Immature natural killer cell (primary cell): ENCODE measurements at regions not wholly inside any gene's neighbourhood (a gene's known extent, or its start where the extent isn't known, plus 50 kb on each side); places are given as distances from the start of the nearest gene placed in this dataset.

Source experiments
- DNase-seq, 3 donors: peaks; one replicate each; pipeline ENCODE4 v3.0.0; 2022; ENCODE audit warnings: mixed read lengths in 1 of 3
- H3K27ac Mint-ChIP-seq, 6 donors: one replicate each; pipeline ENCODE4 v1.8.0; 2020; ENCODE audit warnings: mixed read lengths in 6 of 6, mild to moderate bottlenecking in 5 of 6, inconsistent platforms in 4 of 6, moderate library complexity in 3 of 6
- H3K27me3 Mint-ChIP-seq, 3 donors: one replicate each; pipeline ENCODE4 v1.8.0; 2020 to 2021; ENCODE audit warnings: low read depth in 3 of 3, mild to moderate bottlenecking in 3 of 3, mixed read lengths in 3 of 3, moderate library complexity in 3 of 3, inconsistent platforms in 1 of 3
- H3K36me3 Mint-ChIP-seq, 3 donors: one replicate each; pipeline ENCODE4 v1.8.0; 2020; ENCODE audit warnings: mixed read lengths in 3 of 3, inconsistent platforms in 2 of 3, mild to moderate bottlenecking in 2 of 3
- H3K4me1 Mint-ChIP-seq, 2 donors: one replicate each; pipeline ENCODE4 v1.8.0; 2020; ENCODE audit warnings: inconsistent platforms in 2 of 2, mild to moderate bottlenecking in 2 of 2, mixed read lengths in 2 of 2, moderate library complexity in 1 of 2
- H3K4me3 Mint-ChIP-seq, 5 donors: one replicate each; pipeline ENCODE4 v1.8.0; 2020; ENCODE audit warnings: mild to moderate bottlenecking in 5 of 5, mixed read lengths in 5 of 5, inconsistent platforms in 3 of 5, moderate library complexity in 3 of 5
- H3K9me3 Mint-ChIP-seq, 6 donors: one replicate each; pipeline ENCODE4 v1.8.0; 2020; ENCODE audit warnings: mild to moderate bottlenecking in 6 of 6, mixed read lengths in 6 of 6, inconsistent platforms in 4 of 6, moderate library complexity in 3 of 6

- H3K27me3 Mint-ChIP-seq, result peaks cover 0 to 2% (median 0%) of the 10 kb centered on the region in 3 donors
- peaks cover 2 to 55% (median 24%) of the 10 kb centered on the region in 6 donors for H3K9me3 Mint-ChIP-seq
- no peak for DNase-seq
- H3K4me3 Mint-ChIP-seq, result no peak overlapping the region
- no peak overlapping the region for H3K27ac Mint-ChIP-seq
- H3K36me3 Mint-ChIP-seq, result peaks cover 0 to 3% (median 0%) of the 10 kb centered on the region in 3 donors
- no peaks in the 10 kb centered on the region for H3K4me1 Mint-ChIP-seq
Observed at GRCh38 chr9:11833056-11833455, 860.1 kb upstream of the TYRP1 start.

- Mint-ChIP-seq H3K27me3 (no peaks in the 10 kb centered on the region), H3K9me3 (peaks cover 2 to 45% (median 17%) of the 10 kb centered on the region in 6 donors), H3K36me3 (no peaks in the 10 kb centered on the region), H3K4me1 (no peaks in the 10 kb centered on the region), H3K27ac (no peak overlapping the region), H3K4me3 (no peak overlapping the region)
- DNase-seq, result no peak
Observed at GRCh38 chr9:11868795-11869194, 824.4 kb upstream of the TYRP1 start.

- Mint-ChIP-seq H3K4me1 (no peaks in the 10 kb centered on the region), H3K4me3 (no peak overlapping the region), H3K27me3 (no peaks in the 10 kb centered on the region), H3K36me3 (no peaks in the 10 kb centered on the region), H3K9me3 (peaks cover 2 to 38% (median 17%) of the 10 kb centered on the region in 6 donors), H3K27ac (no peak overlapping the region)
- DNase-seq, result no peak
Observed at GRCh38 chr9:11871852-11872251, 821.3 kb upstream of the TYRP1 start.

GRCh38 chr9:11872471-11872870, 820.7 kb upstream of the TYRP1 start:
- H3K4me1 Mint-ChIP-seq, result no peaks in the 10 kb centered on the region
- H3K4me3 Mint-ChIP-seq, result no peak overlapping the region

GRCh38 chr9:11874414-11874813, 818.8 kb upstream of the TYRP1 start:
- Mint-ChIP-seq H3K9me3 (peaks cover 0 to 29% (median 13%) of the 10 kb centered on the region in 6 donors), H3K4me3 (no peak overlapping the region), H3K27ac (no peak overlapping the region), H3K27me3 (no peaks in the 10 kb centered on the region), H3K36me3 (no peaks in the 10 kb centered on the region), H3K4me1 (no peaks in the 10 kb centered on the region)
- DNase-seq, result no peak

More at GRCh38 chr9:11872471-11872870, 820.7 kb upstream of the TYRP1 start:
- no peaks in the 10 kb centered on the region for H3K27me3 Mint-ChIP-seq
- H3K9me3 Mint-ChIP-seq, result peaks cover 0 to 36% (median 15%) of the 10 kb centered on the region in 6 donors
- H3K27ac Mint-ChIP-seq, result no peak overlapping the region
- H3K36me3 Mint-ChIP-seq, result no peaks in the 10 kb centered on the region
- no peak for DNase-seq

- H3K36me3 Mint-ChIP-seq, result peaks cover 0 to 4% (median 0%) of the 10 kb centered on the region in 3 donors
- no peak overlapping the region for H3K27ac Mint-ChIP-seq
- H3K4me1 Mint-ChIP-seq, result no peaks in the 10 kb centered on the region
- no peak for DNase-seq
- H3K4me3 Mint-ChIP-seq, result no peak overlapping the region
- peaks cover 27 to 79% (median 58%) of the 10 kb centered on the region in 6 donors for H3K9me3 Mint-ChIP-seq
- no peaks in the 10 kb centered on the region for H3K27me3 Mint-ChIP-seq
Observed at GRCh38 chr9:11892401-11892800, 800.8 kb upstream of the TYRP1 start.

- peaks cover 28 to 74% (median 55%) of the 10 kb centered on the region in 6 donors for H3K9me3 Mint-ChIP-seq
- H3K36me3 Mint-ChIP-seq, result peaks cover 0 to 4% (median 0%) of the 10 kb centered on the region in 3 donors
- no peak overlapping the region for H3K4me3 Mint-ChIP-seq
- DNase-seq, result no peak
- H3K27me3 Mint-ChIP-seq, result no peaks in the 10 kb centered on the region
- no peaks in the 10 kb centered on the region for H3K4me1 Mint-ChIP-seq
- H3K27ac Mint-ChIP-seq, result no peak overlapping the region
Observed at GRCh38 chr9:11893331-11893730, 799.9 kb upstream of the TYRP1 start.

- DNase-seq, result no peak
- Mint-ChIP-seq H3K27me3 (no peaks in the 10 kb centered on the region), H3K4me3 (no peak overlapping the region), H3K36me3 (peaks cover 0 to 4% (median 0%) of the 10 kb centered on the region in 3 donors), H3K9me3 (peaks cover 23 to 74% (median 50%) of the 10 kb centered on the region in 6 donors), H3K4me1 (no peaks in the 10 kb centered on the region), H3K27ac (no peak overlapping the region)
Observed at GRCh38 chr9:11894136-11894535, 799.0 kb upstream of the TYRP1 start.

- Mint-ChIP-seq H3K9me3 (peaks cover 5 to 34% (median 23%) of the 10 kb centered on the region in 6 donors), H3K4me3 (no peak overlapping the region), H3K36me3 (no peaks in the 10 kb centered on the region), H3K4me1 (no peaks in the 10 kb centered on the region), H3K27me3 (peaks cover 0 to 1% (median 0%) of the 10 kb centered on the region in 3 donors), H3K27ac (no peak overlapping the region)
- DNase-seq, result no peak
Observed at GRCh38 chr9:11902610-11903009, 790.6 kb upstream of the TYRP1 start.

GRCh38 chr9:11915699-11916098, 777.5 kb upstream of the TYRP1 start:
- Mint-ChIP-seq H3K36me3 (no peaks in the 10 kb centered on the region), H3K4me3 (no peak overlapping the region), H3K27me3 (peaks cover 2 to 3% (median 3%) of the 10 kb centered on the region in 3 donors), H3K27ac (no peak overlapping the region), H3K4me1 (no peaks in the 10 kb centered on the region), H3K9me3 (peaks cover 2 to 59% (median 37%) of the 10 kb centered on the region in 6 donors)
- no peak for DNase-seq

GRCh38 chr9:11928871-11929321, 764.3 kb upstream of the TYRP1 start:
- Mint-ChIP-seq H3K9me3 (peaks cover 13 to 37% (median 20%) of the 10 kb centered on the region in 6 donors), H3K4me1 (no peaks in the 10 kb centered on the region), H3K36me3 (no peaks in the 10 kb centered on the region), H3K4me3 (no peak overlapping the region), H3K27ac (no peak overlapping the region), H3K27me3 (peaks cover 0 to 4% (median 0%) of the 10 kb centered on the region in 3 donors)
- DNase-seq, result no peak

- H3K4me1 Mint-ChIP-seq, result no peaks in the 10 kb centered on the region
- no peak for DNase-seq
- H3K27ac Mint-ChIP-seq, result no peak overlapping the region
- no peaks in the 10 kb centered on the region for H3K36me3 Mint-ChIP-seq
- H3K9me3 Mint-ChIP-seq, result peaks cover 13 to 35% (median 21%) of the 10 kb centered on the region in 6 donors
- H3K27me3 Mint-ChIP-seq, result peaks cover 0 to 3% (median 0%) of the 10 kb centered on the region in 3 donors
- no peak overlapping the region for H3K4me3 Mint-ChIP-seq
Observed at GRCh38 chr9:11931109-11931508, 762.1 kb upstream of the TYRP1 start.

- no peaks in the 10 kb centered on the region for H3K4me1 Mint-ChIP-seq
- H3K9me3 Mint-ChIP-seq, result peaks cover 8 to 37% (median 24%) of the 10 kb centered on the region in 6 donors
- H3K4me3 Mint-ChIP-seq, result no peak overlapping the region
- peaks cover 0 to 2% (median 0%) of the 10 kb centered on the region in 3 donors for H3K27me3 Mint-ChIP-seq
- no peak overlapping the region for H3K27ac Mint-ChIP-seq
- no peaks in the 10 kb centered on the region for H3K36me3 Mint-ChIP-seq
- no peak for DNase-seq
Observed at GRCh38 chr9:11931751-11932150, 761.4 kb upstream of the TYRP1 start.

- DNase-seq, result no peak
- H3K27me3 Mint-ChIP-seq, result no peaks in the 10 kb centered on the region
- no peak overlapping the region for H3K27ac Mint-ChIP-seq
Observed at GRCh38 chr9:11933926-11934325, 759.3 kb upstream of the TYRP1 start.

GRCh38 chr9:11946531-11946930, 746.7 kb upstream of the TYRP1 start:
- no peak overlapping the region for H3K27ac Mint-ChIP-seq
- H3K9me3 Mint-ChIP-seq, result peaks cover 2 to 55% (median 50%) of the 10 kb centered on the region in 6 donors
- no peak overlapping the region for H3K4me3 Mint-ChIP-seq
- DNase-seq, result no peak
- no peaks in the 10 kb centered on the region for H3K4me1 Mint-ChIP-seq
- peaks cover 0 to 4% (median 0%) of the 10 kb centered on the region in 3 donors for H3K36me3 Mint-ChIP-seq
- no peaks in the 10 kb centered on the region for H3K27me3 Mint-ChIP-seq

More at GRCh38 chr9:11933926-11934325, 759.3 kb upstream of the TYRP1 start:
- Mint-ChIP-seq H3K4me1 (no peaks in the 10 kb centered on the region), H3K36me3 (no peaks in the 10 kb centered on the region), H3K4me3 (no peak overlapping the region), H3K9me3 (peaks cover 3 to 23% (median 16%) of the 10 kb centered on the region in 6 donors)
